HG02885 (cell line): ENCODE measurements at regions not wholly inside any gene's neighbourhood (a gene's known extent, or its start where the extent isn't known, plus 50 kb on each side); places are given as distances from the start of the nearest gene placed in this dataset.

Experiments
- ATAC-seq: cut with Tn5 transposase; IDR thresholded peaks from one replicate; pipeline ENCODE4 v1.9.1; 2021; ENCODE audit warnings: mild to moderate bottlenecking; ENCODE audit not compliant: unreplicated experiment, poor library complexity

- no peak for ATAC-seq
These were observed 146.2 kb downstream of the CRYBB2 start for GRCh38 chr22:25365491-25366261.

GRCh38 chr22:25366408-25366807, 147.0 kb downstream of the CRYBB2 start:
- no peak for ATAC-seq

GRCh38 chr22:25366876-25367466, 147.5 kb downstream of the CRYBB2 start:
- no peak for ATAC-seq

DNA sequence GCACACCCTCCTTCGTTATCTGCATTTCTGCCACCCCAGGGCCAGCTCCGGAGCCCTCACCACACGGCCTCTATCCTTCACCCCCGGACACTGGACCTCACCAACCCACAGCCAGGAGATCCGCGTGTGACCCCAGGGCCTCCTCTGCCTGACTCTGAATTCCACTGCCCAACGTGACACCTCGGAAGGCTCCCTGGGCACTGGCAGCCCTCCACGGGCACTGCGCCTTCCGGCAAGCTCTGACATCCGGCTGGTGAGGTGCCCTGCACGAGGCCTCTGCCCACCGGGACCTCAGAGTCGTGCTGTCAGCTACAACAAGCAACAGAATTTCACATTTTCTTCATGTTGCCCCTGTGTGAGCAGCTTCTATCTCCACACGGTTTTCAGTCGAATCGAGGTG, 148.3 kb downstream of the CRYBB2 start:
- no peak for ATAC-seq

- no peak for ATAC-seq
These were observed 148.8 kb downstream of the CRYBB2 start for GRCh38 chr22:25368271-25368670.

DNA sequence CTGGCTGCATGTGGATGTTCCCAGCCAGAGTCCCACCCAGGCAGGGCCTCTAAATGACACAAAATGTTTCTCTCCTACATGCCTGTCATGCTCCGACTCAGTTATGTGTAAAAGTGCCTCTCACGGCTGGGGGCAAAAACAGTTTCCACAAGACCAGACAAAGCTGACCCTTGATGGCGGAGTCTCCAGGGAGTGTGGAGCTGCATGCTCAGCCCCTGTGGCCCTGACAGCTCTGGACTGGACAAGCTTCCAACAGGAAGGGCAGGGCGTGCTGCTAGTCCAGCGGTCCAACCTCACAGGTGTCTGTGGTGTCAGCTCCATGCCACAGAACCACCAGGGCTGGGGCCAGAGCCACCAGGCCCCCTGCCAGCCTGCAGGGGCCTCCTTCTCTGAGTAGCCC, 149.6 kb downstream of the CRYBB2 start:
- no peak for ATAC-seq

GRCh38 chr22:25370322-25370721, 150.9 kb downstream of the CRYBB2 start:
- ATAC-seq, result no peak

DNA sequence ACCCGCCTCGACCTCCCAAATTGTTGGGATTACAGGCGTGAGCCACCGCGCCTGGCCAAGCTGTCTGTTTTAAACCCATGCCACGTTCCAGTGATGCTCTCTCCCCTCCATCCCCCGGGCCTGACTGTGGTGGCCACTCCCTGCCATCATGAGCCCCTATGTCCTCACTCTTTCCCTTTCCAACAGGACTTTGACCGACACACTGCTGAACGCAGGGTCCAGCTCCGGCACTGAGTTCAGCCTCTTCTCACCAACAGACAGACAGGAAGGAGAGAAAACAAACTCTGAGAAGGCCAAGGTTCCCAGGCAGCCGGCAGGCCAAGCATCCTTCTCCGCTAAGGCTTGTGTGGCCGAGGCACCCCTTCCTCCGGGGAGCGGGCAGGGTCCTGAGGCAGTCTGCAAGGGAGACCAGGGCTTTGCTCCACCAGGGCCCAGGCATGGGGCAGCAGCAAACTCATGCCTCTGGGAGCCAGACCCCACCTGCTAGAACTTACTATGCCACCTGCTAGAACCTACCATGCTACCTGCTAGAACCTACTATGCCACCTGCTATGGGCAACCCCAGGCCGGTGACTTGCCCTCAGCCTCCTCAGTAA, 152.7 kb downstream of the CRYBB2 start:
- ATAC-seq, result no peak

DNA sequence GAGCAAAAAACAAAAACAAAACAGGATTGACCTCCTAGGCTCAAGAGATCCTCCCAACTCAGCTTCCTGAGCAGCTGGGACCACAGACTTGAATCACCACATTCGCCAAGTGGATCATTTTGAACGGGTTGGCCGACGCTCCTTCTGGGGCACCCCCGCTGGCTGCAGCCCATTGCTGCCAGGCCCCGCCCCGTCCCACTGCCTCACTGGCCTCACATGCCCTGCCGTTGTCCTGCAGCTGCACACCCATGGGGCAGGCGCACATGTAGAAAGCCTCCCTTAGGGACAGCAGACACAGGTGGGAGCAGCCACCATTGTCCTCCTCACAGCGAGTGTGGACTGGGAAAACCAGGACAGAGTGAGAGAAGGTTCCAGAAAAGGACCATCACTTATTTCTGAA, 154.5 kb downstream of the CRYBB2 start:
- ATAC-seq, result no peak

- no peak for ATAC-seq
These were observed 155.4 kb downstream of the CRYBB2 start for GRCh38 chr22:25374869-25375268.

- ATAC-seq, result no peak
These were observed 156.2 kb downstream of the CRYBB2 start for GRCh38 chr22:25375683-25376082.

DNA sequence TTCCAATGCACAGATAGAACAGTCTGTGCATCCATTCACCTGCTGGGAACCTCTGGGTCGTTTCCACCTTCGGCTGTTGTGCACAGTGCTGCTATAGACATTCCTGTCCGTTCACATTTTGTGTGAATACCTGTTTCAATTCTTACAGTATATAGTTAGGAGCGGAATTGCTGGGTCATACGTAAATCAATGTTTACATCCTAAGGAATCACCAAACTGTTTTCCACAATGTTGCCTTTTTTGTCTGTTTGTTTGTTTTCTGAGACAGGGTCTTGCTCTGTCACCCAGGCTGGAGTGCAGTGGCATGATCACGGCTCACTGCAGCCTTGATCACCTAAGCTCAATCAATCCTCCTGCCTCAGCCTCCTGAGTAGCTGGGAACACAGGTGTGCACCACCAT, 158.3 kb downstream of the CRYBB2 start:
- ATAC-seq, result no peak

DNA sequence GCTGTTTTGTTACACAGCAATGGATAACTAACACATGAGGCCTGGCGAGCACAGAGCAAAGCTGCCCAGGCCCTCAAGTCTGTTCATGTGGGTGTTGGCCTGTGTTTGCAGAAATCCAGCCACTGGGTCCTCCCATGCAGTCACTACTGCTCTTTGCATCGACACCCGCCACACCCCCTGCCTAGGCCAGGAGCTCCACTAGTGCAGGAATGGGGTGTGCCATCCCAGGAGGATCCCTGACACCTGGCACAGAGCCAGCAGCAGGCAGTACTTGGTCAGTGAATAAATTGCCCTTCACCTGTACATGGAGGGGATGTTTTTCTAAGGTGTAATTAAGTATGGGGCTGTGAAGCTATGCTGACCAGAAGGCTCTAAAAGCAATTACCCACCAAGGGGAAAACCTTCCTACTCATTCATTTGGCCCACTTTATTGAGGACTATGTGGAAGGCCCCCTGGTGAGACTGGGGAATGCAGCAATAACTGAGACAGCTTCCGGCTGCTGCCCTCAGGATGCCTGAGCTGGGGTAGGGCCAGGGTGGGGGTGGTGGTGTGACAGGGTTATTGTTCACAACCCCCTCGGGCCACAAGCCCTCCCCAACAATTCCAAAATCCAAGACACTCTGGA, 160.8 kb downstream of the CRYBB2 start:
- no peak for ATAC-seq

- ATAC-seq, result no peak
These were observed 163.3 kb downstream of the CRYBB2 start for GRCh38 chr22:25382762-25383161.

- ATAC-seq, result no peak
These were observed 163.9 kb downstream of the CRYBB2 start for GRCh38 chr22:25383278-25383820.

DNA sequence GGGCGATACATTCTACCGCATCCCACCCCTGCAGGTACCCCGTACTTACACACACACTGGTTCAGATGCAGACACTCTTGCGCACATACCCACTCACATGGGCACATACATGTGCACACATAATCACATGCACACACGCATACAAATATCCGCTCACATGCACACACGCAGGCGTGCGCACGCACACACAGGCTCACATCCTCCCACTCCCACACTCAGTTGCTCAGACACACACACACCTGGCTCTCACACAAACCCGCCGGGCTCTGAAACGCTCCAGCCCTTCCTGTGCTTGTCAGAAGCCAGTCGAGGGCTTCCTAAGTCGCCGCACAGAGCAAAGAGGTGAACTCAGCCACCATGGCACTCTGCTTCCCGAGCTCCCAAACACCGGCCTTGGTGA, 164.5 kb downstream of the CRYBB2 start:
- ATAC-seq, result no peak

- no peak for ATAC-seq
These were observed 167.1 kb downstream of the CRYBB2 start for GRCh38 chr22:25386538-25386884.

DNA sequence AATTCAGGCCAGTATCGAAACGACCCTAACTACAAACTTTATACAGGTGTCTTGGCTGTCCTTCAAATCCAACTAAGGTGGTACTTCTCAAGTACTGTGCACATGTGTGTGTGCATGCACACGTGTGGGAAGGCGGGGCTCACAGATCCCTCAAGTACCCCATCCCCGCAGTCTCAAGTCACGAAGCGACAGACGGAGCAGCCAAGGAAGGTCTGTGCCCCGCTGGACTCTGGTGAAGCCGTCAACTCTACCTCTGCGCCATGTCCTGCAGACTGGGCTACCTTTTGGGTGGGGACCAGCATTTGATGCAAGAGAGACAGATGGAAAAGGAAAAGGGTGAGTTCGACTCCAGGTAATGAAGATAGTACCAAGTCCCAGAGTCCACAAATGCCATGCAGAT, 169.0 kb downstream of the CRYBB2 start:
- ATAC-seq, result no peak

- ATAC-seq, result no peak
These were observed 169.6 kb downstream of the CRYBB2 start for GRCh38 chr22:25388866-25389540.

- no peak for ATAC-seq
These were observed 170.1 kb downstream of the CRYBB2 start for GRCh38 chr22:25389541-25389919.
